ENCODE measurements at regions not wholly inside any gene's neighbourhood (a gene's known extent, or its start where the extent isn't known, plus 50 kb on each side); places are given as distances from the start of the nearest gene placed in this dataset.

DNA sequence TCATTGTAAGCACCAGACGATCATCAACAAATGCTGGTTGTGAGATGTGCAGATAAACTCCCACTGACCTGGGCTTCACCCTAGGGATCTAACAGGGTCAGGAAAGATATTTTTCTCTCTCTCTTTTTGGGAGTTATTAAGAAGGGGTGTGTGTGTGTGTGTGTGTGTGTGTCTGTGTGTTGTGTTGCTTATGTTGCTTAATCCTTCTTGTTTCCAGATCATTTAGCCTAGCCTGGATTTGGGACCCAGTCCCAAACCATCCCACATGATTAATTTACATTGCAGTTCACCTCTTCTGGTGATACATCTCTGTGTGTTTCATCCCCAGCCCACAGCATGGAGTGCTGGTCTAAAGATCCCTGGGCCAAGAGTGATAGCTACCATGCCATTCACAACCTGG lies 122.8 kb upstream of the IPO9 start:
- H3K4me3 Mint-ChIP-seq: no peak overlapping the region
- no peak overlapping the region for H3K27ac Mint-ChIP-seq
- H3K9me3 Mint-ChIP-seq: peaks cover 9% of the 10 kb centered on the region
- no peaks in the 10 kb centered on the region for H3K36me3 Mint-ChIP-seq (ENCODE audit: low read depth)
- H3K4me1 Mint-ChIP-seq (ENCODE audit: low read depth): no peaks in the 10 kb centered on the region
- H3K27me3 Mint-ChIP-seq (ENCODE audit: low read depth): peaks cover 7% of the 10 kb centered on the region

DNA sequence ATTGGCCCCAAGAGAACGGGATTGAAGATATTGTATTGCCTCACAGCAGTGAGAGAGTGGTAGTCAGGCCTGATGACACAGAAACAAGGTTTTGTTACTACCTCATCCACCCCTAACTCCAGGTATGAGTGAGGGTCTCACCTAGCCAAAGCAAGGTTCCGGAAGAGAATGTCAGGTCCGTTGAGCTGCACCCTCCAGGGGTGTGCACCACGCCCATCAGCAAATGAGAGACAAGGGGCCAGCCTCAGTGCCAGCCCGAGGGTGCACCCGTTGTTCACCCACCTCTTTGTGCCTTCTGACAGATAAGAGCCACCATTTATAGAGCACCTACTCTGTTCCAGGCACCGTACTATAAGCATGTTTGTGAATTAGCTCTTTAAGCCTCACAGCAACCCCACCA lies 121.9 kb upstream of the IPO9 start:
- Mint-ChIP-seq H3K4me1 (ENCODE audit: low read depth) (no peaks in the 10 kb centered on the region), H3K27ac (no peak overlapping the region), H3K4me3 (no peak overlapping the region), H3K36me3 (ENCODE audit: low read depth) (no peaks in the 10 kb centered on the region), H3K9me3 (peaks cover 4% of the 10 kb centered on the region), H3K27me3 (ENCODE audit: low read depth) (peaks cover 7% of the 10 kb centered on the region)

DNA sequence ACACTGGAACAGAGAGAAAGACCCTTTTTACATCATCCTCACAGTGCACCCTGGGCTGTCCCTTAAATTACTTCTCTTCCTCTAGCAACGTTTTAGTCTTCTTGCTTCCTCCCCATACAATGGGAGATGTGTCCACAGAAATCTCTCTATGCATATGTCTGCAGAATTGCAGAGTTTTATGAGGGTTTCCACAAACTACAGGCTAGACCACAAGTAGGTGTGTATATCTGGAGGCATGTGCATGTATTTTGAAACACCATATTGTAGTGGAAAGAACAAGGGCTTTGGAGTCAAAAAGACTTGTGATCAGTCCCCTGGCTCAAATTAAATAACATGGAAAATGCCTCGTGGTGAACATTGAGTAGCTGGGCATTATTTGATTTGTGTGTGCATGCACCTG lies 121.3 kb upstream of the IPO9 start:
- Mint-ChIP-seq H3K9me3 (peaks cover under 1% of the 10 kb centered on the region), H3K4me1 (ENCODE audit: low read depth) (no peaks in the 10 kb centered on the region), H3K4me3 (no peak overlapping the region), H3K36me3 (ENCODE audit: low read depth) (no peaks in the 10 kb centered on the region), H3K27ac (no peak overlapping the region), H3K27me3 (ENCODE audit: low read depth) (peaks cover 4% of the 10 kb centered on the region)

GRCh38 chr1:201708085-201708512 lies 120.9 kb upstream of the IPO9 start:
- no peak overlapping the region for H3K27ac Mint-ChIP-seq
- no peaks in the 10 kb centered on the region for H3K27me3 Mint-ChIP-seq (ENCODE audit: low read depth)
- no peaks in the 10 kb centered on the region for H3K36me3 Mint-ChIP-seq (ENCODE audit: low read depth)
- no peak overlapping the region for H3K4me3 Mint-ChIP-seq
- no peaks in the 10 kb centered on the region for H3K9me3 Mint-ChIP-seq
- no peaks in the 10 kb centered on the region for H3K4me1 Mint-ChIP-seq (ENCODE audit: low read depth)

GRCh38 chr1:201708691-201709090 lies 120.3 kb upstream of the IPO9 start:
- Mint-ChIP-seq H3K27me3 (ENCODE audit: low read depth) (no peaks in the 10 kb centered on the region), H3K36me3 (ENCODE audit: low read depth) (no peaks in the 10 kb centered on the region), H3K9me3 (no peaks in the 10 kb centered on the region), H3K27ac (no peak overlapping the region), H3K4me3 (no peak overlapping the region), H3K4me1 (ENCODE audit: low read depth) (no peaks in the 10 kb centered on the region)

GRCh38 chr1:201709564-201710295 lies 119.2 kb upstream of the IPO9 start:
- Mint-ChIP-seq H3K27me3 (ENCODE audit: low read depth) (no peaks in the 10 kb centered on the region), H3K4me1 (ENCODE audit: low read depth) (no peaks in the 10 kb centered on the region), H3K36me3 (ENCODE audit: low read depth) (no peaks in the 10 kb centered on the region), H3K9me3 (no peaks in the 10 kb centered on the region), H3K4me3 (no peak overlapping the region), H3K27ac (no peak overlapping the region)

DNA sequence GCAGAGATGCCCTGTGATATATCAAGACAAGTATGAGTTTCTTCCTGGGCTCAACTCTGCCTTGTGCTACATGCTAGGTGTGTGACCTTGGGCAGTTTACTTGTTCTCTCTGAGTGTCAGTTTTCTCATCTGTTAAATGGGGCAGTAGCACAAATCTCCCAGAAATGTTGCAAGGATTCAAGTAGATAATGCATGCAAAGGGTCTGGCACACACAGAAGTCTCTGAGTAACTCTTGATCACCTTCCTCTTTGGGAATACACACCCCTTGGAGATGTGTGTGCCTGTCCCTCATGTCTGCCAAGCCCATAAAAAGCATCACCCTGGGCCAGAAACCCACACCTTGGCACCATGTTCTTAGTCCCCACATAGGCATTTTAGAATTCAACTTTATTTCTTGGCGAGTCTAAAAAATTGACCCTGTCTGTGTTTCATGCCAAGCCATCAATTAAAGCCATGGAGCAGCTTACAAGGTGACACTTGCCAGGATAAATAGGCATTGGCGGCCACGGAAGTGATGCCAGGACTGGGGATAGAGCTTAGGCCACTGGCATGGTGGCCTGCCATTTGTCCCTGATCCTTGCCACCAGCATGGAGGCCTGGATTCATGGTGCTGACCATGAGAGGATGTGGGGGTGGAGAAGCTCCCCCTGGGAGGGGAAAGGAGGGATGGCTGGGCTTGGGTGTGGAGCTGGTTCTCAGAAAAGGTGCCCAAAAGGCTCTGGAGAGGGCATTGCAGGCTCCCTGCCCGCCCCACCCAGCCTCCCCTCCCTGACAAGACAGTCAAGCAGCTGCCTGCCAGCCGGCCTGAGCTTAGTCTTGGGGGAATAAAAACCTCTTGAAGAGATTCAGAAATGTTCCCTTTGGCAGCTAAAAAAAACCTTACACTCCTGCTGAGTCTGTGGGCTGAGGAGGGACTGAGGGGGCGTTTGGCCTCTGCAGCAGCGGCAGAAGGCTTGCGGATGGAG lies 118.0 kb upstream of the IPO9 start:
- no peaks in the 10 kb centered on the region for H3K36me3 Mint-ChIP-seq (ENCODE audit: low read depth)
- H3K27ac Mint-ChIP-seq: no peak overlapping the region
- H3K4me1 Mint-ChIP-seq (ENCODE audit: low read depth): no peaks in the 10 kb centered on the region
- no peaks in the 10 kb centered on the region for H3K9me3 Mint-ChIP-seq
- H3K4me3 Mint-ChIP-seq: no peak overlapping the region
- H3K27me3 Mint-ChIP-seq (ENCODE audit: low read depth): no peaks in the 10 kb centered on the region

DNA sequence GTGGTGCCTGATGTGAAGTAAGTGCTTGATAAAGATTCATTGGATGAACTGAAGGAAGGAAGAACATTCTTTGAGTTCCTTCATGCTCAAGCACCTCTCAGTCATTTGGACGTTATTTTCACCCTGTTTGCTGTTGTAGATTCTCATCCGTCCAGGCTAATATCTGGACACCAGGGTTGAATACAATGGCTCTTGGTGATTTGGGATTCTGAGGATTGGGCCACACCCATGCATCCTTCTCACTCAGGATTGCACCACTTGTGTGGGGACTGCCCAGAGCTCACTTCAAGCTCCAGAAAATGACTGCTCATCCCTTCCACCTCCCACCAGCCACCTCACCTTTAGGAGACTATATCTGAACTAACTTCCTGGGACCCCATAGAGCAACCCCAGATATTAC lies 117.1 kb upstream of the IPO9 start:
- Mint-ChIP-seq H3K36me3 (ENCODE audit: low read depth) (no peaks in the 10 kb centered on the region), H3K4me1 (ENCODE audit: low read depth) (no peaks in the 10 kb centered on the region), H3K27me3 (ENCODE audit: low read depth) (no peaks in the 10 kb centered on the region), H3K4me3 (no peak overlapping the region), H3K9me3 (no peaks in the 10 kb centered on the region), H3K27ac (no peak overlapping the region)

DNA sequence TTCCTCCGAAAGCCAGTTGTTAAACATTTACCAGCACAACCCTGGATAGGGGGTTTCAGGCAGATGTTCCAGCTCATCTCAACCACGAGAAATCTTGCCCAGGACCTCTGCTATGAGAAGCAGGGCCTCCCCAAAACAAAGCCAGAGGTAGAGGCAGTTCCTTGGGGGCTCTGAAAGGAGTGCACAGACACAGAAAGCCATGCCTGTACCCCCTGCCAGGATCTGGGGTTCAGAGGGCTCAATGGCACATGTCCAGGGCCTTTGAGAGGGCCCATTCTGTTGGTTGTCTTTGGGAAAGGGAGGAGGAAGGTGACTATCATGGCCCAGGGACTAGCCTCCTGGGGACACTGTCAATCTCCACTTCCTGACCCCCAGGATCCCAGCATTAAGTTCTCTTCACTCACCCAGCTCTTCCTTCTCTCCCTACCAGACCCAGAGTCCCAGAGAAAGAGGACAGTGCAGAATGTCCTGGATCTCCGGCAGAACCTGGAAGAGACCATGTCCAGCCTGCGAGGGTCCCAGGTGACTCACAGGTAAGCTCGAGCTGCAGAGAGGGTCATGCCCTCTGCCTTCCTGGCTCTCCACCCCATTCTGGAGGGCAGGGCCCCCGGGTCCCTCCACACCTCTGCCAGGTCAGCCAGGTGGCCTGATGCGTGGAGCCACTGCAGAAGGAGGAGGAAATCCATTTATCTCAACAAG lies 116.4 kb upstream of the IPO9 start:
- H3K36me3 Mint-ChIP-seq (ENCODE audit: low read depth): no peaks in the 10 kb centered on the region
- no peaks in the 10 kb centered on the region for H3K4me1 Mint-ChIP-seq (ENCODE audit: low read depth)
- no peaks in the 10 kb centered on the region for H3K27me3 Mint-ChIP-seq (ENCODE audit: low read depth)
- no peak overlapping the region for H3K4me3 Mint-ChIP-seq
- H3K27ac Mint-ChIP-seq: no peak overlapping the region
- H3K9me3 Mint-ChIP-seq: no peaks in the 10 kb centered on the region

- no peaks in the 10 kb centered on the region for H3K27me3 Mint-ChIP-seq (ENCODE audit: low read depth)
- no peaks in the 10 kb centered on the region for H3K9me3 Mint-ChIP-seq
- no peak overlapping the region for H3K4me3 Mint-ChIP-seq
Measured at GRCh38 chr1:201713086-201713810, 115.7 kb upstream of the IPO9 start.

GRCh38 chr1:201714542-201715329 lies 114.2 kb upstream of the IPO9 start:
- no peak overlapping the region for H3K27ac Mint-ChIP-seq
- H3K36me3 Mint-ChIP-seq (ENCODE audit: low read depth): no peaks in the 10 kb centered on the region
- H3K27me3 Mint-ChIP-seq (ENCODE audit: low read depth): no peaks in the 10 kb centered on the region
- H3K4me3 Mint-ChIP-seq: no peak overlapping the region
- no peaks in the 10 kb centered on the region for H3K4me1 Mint-ChIP-seq (ENCODE audit: low read depth)
- no peaks in the 10 kb centered on the region for H3K9me3 Mint-ChIP-seq

More at GRCh38 chr1:201713086-201713810, 115.7 kb upstream of the IPO9 start:
- H3K4me1 Mint-ChIP-seq (ENCODE audit: low read depth): no peaks in the 10 kb centered on the region
- H3K36me3 Mint-ChIP-seq (ENCODE audit: low read depth): no peaks in the 10 kb centered on the region
- no peak overlapping the region for H3K27ac Mint-ChIP-seq

GRCh38 chr1:201715351-201715750 lies 113.6 kb upstream of the IPO9 start:
- Mint-ChIP-seq H3K27me3 (ENCODE audit: low read depth) (no peaks in the 10 kb centered on the region), H3K4me1 (ENCODE audit: low read depth) (no peaks in the 10 kb centered on the region), H3K27ac (no peak overlapping the region), H3K36me3 (ENCODE audit: low read depth) (no peaks in the 10 kb centered on the region), H3K4me3 (no peak overlapping the region), H3K9me3 (no peaks in the 10 kb centered on the region)

GRCh38 chr1:201715801-201716741 lies 112.9 kb upstream of the IPO9 start:
- Mint-ChIP-seq H3K27me3 (ENCODE audit: low read depth) (no peaks in the 10 kb centered on the region), H3K9me3 (no peaks in the 10 kb centered on the region), H3K27ac (no peak overlapping the region), H3K36me3 (ENCODE audit: low read depth) (no peaks in the 10 kb centered on the region), H3K4me1 (ENCODE audit: low read depth) (no peaks in the 10 kb centered on the region), H3K4me3 (no peak overlapping the region)
